SK-MEL-5 (cell line): ENCODE measurements at regions not wholly inside any gene's neighbourhood (a gene's known extent, or its start where the extent isn't known, plus 50 kb on each side); places are given as distances from the start of the nearest gene placed in this dataset.
"Not testable (repeated sequence)": the region's sequence is repeated elsewhere in the genome, so short reads cannot be mapped to it uniquely, and the experiment has no call there.

Experiments used
- DNase-seq: peaks from one replicate; pipeline ENCODE4 v3.0.0-alpha.2; 2016; ENCODE audit warnings: low read depth, low spot score
- in situ Hi-C: cut with HindIII; loops from 2 replicates; pipeline ENCODE4 v1.10.0; 2016; ENCODE audit warnings: low sequenced_read_pairs, high pct_unique_total_duplicates, low pct_unique_long_range_greater_than_20kb

DNA sequence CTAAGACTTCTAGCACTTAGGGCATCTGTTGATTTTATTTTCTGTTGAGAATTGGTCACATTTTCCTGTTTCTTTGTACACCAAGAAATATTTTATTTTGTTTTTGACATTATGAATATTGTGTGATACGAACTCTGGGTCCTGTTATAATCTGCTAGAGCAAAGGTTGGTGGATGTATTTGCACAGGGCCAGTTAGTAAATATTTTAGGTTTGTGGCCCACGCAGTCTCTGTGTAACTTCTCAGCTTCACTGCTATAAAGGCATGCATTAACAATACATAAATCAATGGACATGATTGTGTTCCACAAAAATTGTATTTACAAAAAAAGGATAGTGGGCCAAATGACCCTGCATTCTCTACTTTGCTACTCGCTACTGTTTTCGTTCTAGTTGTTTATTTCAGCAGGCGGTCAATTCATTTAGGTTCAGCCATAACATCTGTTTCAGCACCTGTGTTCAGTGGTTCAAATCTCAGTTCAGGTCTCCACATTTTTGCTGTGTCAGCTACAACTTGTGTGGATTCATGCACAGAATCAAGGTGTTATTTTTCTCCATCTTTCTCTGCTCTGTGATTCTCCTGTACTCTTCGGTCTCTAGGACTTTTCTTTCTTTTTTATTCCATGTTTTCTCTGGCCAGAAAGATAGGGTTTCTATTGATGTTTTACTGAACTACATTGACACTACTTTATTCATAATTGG, 786.2 kb downstream of the ETS1 start:
- no peak for DNase-seq
- in situ Hi-C loops, result no loop called here

DNA sequence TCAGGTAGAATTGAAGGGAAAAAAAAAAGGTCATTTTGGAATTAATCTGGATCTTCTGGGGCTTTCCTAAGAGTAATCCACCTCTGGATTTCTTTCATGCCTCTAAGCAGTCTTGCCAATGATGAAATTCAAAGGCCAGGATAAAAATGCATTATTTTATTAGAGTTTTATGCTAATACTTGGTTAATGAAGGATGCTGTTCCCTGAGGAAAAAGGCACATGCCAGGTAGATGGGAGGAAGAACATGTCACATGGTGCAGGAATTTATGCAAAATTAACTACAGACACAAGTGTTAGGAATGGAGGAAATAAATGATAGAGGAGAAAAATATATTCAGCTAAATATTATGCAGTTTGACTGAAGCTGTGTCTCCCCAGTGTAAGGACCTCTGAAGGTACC, 792.0 kb downstream of the ETS1 start:
- in situ Hi-C loops, result no loop called here

DNA sequence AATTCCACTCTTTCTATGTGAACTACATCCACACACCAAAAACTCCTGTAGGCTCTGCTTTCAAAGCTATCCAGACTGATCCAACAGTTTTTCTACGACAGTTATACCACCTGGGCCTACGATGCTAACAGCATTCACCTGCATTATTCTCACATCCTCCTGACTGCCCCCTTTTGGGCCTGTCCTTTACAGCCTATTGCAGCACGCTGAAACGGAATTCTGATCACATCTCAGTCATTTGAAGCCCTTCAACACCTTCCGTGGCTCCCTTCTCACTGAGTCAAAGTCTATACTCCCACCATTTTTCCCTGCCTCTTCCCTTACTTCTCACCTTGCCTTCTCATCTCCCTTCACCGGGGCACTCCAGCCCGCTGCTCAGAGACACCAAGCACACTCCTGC, 791.3 kb upstream of the KIRREL3 start:
- in situ Hi-C loops, result no loop called here
- no peak for DNase-seq

More for the DNA sequence above, 792.0 kb downstream of the ETS1 start:
- DNase-seq, result no peak

DNA sequence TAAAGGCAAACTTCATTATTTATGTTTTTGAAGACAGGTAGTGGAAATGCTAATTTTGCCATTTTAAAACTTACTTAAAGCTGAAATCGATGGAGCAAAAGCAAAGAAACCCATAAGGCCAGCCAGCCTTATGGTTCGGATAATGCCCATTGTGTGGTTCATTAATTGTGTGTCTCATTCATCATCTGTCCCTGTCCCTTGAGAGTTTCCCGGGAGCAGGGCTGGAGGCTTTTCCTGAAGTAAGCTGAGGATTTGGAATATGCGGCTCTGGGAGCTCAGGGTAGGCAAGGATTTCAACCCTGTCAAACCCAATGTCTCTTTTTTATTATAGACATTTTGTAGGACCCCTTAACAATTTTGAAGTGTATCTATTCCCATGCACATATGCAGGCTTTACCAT, 790.0 kb upstream of the KIRREL3 start:
- in situ Hi-C loops, result no loop called here
- no peak for DNase-seq

DNA sequence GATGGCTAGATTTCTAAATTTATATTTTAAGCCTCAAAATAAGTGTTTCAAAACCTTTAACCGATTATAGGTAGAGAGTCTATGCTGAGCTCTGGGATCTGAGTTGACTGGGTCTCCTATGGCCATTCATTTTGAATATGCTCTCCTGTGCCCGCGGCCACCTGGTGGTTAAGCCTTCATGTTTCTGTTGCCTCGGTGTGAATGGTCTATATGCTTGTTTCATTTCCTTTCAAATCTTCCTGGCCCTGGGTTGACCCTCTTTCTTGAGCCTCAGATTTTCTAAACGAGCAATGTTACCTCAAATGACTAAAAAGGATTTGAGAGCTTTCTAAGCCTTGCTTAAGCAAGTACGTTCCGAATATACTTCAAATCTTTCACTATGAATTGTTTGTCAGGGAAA, 789.4 kb upstream of the KIRREL3 start:
- in situ Hi-C loops, result no loop called here
- DNase-seq, result peak; percentile 35

DNA sequence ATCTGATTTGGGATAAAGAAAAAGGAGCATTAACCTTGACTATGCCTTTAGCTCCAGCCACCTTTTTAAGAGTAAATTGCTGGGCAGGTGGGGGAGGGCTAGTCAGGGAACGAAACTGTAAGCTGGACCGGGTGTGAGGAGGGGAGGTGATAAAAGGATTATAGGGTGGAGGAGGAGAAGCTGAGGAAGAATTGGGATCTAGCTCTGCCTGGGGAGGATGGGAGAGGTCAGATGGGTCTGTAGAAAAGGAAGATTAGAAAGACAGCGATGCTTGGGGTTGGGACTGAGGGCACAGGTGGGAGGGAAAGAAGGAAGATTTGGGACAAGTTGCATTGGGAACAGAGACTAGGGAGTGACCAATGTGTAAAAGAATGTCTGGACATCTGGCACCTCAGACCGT, 772.4 kb upstream of the KIRREL3 start:
- DNase-seq, in situ Hi-C loops: not testable (repeated sequence)

DNA sequence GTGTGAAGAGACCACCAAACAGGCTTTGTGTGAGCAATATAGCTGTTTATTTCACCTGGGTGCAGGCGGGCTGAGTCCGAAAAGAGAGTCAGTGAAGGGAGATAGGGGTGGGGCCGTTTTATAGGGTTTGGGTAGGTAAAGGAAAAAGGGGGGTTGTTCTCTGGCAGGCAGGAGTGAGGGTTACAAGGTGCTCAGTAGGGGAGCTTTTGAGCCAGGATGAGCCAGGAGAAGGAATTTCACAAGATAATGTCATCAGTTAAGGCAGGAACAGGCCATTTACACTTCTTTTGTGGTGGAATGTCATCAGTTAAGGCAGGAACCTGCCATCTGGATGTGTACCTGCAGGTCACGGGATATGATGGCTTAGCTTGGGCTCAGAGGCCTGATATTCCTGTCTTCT, 768.4 kb upstream of the KIRREL3 start:
- DNase-seq, in situ Hi-C loops: not testable (repeated sequence)

DNA sequence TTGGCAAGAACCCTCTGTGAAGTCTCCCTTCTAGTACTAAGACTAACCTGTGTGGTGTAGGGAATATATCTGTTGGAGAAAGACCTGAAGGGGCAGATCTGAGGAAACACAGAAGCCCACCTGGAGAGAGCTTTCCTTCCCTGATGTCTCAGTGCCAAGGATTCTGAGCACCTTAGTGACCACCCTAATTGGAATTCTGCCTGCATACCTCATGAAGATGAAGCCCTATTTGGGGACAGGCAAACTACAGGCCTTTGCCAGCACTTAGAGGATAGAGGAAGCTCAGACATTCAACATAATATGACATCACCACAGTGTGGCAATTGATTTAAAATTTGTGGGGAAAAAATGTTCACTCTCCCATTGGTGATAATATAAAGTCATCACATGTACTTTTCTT, 766.2 kb upstream of the KIRREL3 start:
- no peak for DNase-seq
- in situ Hi-C loops, result no loop called here

DNA sequence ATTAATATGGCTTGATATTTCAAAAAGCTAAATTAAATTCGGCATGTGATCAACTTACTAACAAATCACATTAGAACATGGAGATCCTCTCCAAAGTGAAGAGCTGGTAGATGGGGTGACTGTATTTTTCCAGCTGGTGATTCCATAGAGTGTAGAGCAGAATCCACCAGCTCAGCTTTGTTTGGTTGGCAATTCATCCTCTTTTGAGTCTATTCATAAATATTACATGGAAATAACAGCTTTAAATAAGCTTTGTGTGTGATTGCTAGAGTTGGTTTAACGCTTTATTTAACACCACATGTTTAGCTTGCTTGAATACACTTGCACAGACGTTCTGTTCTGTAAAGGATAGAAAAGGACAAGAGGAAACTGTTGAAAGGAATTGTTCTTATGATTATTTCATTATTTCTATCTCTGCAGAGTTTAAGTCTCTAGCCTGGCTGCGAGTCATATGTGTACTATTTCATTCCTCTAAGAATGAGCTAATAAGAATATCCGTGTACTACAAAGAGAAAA, 738.3 kb upstream of the KIRREL3 start:
- DNase-seq, result no peak
- in situ Hi-C loops, result no loop called here

DNA sequence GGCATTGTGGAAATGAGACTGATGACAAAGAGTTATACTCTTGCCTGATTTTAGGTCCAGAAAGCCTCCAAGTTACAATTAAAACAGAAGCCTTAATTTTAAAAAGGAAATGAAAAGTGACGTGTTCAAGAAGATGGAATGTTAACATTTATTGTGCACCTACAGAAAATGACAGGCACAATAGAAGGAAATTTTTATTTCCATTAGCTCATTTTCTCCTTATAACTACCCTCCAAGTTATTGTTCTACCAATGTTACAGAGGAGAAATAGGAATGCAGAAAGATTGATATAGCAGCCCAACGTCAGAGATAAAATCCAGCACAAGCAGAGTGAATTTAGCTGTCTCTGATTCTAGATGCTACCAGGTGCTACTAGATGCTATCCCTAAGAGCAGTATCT, 736.9 kb upstream of the KIRREL3 start:
- in situ Hi-C loops, result no loop called here

DNA sequence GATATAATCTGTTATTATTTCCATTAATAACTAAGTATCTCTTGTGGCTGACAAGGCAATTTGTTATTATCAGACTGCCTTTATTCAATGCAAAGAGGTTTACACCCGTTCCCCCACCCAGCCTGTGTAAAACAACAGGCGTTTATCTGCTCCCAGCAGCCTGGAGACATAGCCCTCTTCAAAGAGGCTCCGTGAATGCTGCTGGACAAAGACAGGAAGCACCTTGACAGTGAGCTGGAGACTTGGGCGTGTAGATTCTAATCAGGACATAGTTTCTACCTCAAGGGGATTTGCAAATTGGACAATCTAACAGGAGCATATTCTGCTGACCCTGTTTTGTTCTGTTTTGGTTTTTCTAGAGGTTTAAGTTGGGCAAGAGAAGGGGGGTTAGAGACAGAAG, 733.0 kb upstream of the KIRREL3 start:
- no peak for DNase-seq
- in situ Hi-C loops, result no loop called here

More for the DNA sequence above, 736.9 kb upstream of the KIRREL3 start:
- no peak for DNase-seq

DNA sequence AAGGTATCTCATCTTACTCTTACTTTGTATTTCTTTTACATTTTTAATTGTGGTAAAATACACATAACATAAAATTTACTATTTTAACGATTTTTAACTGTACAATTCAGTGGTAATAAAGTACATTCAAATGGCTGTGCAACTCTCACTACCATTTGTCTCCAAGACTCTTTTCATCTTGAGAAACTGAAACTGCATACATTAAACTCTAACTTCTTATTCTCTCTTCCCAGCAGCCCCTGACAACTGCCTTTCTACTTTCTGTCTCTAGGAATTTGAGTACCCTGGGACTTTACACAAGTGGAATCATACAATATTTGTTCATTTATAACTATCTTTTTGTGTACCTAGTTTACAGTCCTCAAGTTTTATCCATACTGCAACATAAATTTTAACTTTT, 725.8 kb upstream of the KIRREL3 start:
- in situ Hi-C loops, result no loop called here
- no peak for DNase-seq

DNA sequence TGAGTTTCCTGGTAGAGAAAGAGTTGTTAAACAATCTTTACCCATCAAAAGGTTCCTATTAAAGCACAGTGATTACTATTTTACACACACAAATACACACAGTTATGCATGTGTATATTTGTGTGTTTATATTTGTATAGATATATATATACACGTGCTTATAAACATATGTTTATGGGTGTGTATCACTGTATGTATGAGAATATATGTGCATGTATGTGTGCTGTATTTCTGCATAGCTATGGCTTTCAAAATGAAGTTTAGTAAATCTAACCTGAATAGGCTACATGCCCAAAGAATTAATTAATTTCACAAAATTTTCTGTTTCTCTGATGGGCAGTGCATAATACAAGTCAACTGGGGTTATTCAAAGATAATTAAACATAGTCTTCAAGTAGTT, 723.1 kb upstream of the KIRREL3 start:
- no peak for DNase-seq
- in situ Hi-C loops, result no loop called here

DNA sequence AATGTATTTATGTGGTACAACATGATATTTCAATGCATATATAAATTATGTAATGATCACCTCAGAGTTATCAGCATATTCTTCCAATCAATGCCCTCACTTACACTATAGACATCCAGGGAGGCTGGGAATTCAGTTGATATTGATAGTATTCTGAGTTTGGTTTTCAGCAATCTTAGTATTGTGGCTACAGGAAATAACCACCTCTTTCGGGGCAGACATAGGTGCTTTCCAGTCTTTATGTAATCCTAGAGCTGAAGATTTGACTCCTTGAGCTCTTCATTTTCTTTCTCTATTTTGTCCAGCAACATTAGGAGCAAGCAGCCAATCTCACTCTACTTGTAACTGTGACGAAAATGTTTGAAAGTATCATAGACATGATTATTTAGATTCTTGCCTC, 712.7 kb upstream of the KIRREL3 start:
- in situ Hi-C loops, result no loop called here
- DNase-seq, result no peak

DNA sequence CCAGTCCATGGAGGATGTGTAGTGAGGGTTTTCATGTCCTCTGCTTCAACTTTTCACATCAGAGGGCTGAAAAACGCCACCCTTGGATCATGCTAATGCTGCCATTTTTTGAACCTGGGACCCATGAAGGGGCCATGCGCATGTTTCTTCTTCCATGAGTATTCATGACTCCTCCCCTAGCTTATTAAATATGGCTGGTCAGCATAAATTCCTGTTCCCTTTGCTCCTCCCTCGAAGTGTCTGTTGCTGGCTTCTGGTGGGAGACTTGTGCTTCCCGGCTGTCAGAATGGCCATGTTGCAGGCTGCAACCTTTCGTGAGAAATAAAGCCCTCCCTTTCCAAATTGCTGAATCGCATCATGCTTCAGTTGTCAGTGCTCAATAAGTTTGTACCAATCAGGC, 711.2 kb upstream of the KIRREL3 start:
- in situ Hi-C loops, result no loop called here
- no peak for DNase-seq

DNA sequence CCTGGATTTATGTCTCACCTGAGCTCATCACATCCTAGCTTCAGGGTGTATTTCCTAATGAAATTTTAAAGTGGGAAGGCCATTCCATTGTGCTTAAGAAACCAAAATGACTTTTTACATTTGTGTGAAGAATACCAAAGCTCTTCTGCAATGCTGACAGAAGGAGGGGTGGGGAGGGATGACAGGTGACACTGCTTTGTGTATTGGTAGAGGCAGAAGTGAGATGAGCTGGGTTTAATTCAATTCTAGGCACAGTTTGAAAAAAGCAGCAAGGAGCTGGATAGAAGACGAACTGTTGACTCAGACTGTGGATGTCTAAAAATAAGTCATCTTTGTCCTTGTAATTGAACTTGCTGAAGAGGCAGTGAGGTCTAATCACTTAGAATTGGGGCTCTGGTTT, 710.3 kb upstream of the KIRREL3 start:
- in situ Hi-C loops, result no loop called here
- DNase-seq, result no peak

DNA sequence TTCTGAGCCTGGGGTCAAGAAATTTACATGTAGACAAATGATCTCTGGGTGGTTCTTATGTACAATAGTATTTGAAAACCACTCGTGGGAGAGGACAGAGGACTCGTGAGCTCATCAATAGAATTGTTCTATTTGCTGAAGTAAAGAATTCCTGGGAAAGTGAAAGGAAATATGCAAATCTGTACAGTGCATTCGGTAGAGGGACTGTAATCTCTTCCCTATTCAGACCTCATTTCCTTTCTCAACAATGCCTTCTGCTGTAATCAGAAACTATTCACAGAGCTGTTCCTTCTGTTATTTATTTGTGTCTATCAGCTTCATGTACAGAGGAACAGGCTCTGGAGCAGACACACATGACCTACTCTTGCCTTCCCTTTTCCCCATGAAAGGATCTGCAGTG, 709.4 kb upstream of the KIRREL3 start:
- no peak for DNase-seq
- in situ Hi-C loops, result no loop called here

DNA sequence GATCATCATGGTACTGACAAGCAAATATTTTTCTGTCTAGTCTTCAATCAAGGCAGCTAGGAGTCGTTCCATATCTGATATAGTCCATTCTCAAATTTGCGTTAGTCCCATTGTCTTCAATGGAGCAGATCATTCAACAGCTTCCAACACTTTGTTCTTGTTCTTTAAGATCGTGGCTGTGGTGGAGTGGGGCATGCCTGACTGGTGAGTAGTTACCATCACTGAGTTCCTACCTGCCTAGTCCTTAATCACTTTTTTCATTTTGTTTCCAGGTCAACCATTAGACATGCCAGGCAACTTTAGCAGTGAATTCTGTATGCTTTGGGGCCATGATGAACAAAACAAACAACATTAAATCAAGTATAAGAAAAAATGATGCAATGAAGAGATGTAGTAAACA, 693.1 kb upstream of the KIRREL3 start:
- DNase-seq, result no peak
- in situ Hi-C loops, result no loop called here

DNA sequence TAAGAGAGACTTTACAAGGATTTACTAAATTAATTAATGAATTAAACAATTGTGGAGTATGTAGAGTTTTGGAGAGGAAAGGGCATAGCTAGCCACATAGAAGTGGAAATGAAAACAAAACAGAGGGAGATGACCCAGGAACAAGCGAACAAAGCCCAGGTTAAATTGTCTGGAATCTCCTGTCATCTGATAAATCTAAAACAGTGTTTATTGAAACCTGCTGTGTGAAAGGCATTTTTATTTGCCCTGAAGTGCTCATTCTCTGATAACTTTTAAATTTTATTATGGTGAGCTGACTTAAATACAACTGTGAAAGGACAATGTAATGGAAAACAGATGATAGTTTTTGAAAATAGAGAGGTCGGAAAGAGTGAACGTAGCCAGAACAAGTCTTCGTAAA, 682.8 kb upstream of the KIRREL3 start:
- DNase-seq, result no peak
- in situ Hi-C loops, result no loop called here
